LNCaP clone FGC (cell line): ENCODE measurements at regions not wholly inside any gene's neighbourhood (a gene's known extent, or its start where the extent isn't known, plus 50 kb on each side); places are given as distances from the start of the nearest gene placed in this dataset.

Experiments used
- DNase-seq: peaks from one replicate; pipeline ENCODE4 v3.0.0-alpha.2; 2011; ENCODE audit warnings: low read depth
- H3K4me3 ChIP-seq: 2 replicates; pipeline ENCODE4 v1.5.1; 2011; ENCODE audit warnings: mild to moderate bottlenecking, low read depth, low read length, control low read depth
- CTCF ChIP-seq: IDR thresholded peaks from 2 replicates; pipeline ENCODE4 v1.5.1; 2012; ENCODE audit warnings: mild to moderate bottlenecking; ENCODE audit not compliant: control insufficient read depth, insufficient read depth; ENCODE audit errors: extremely low read depth

- no peak for DNase-seq
These were observed 185.9 kb downstream of the MTX2 start for GRCh38 chr2:176454893-176455815.

GRCh38 chr2:176455816-176456291 is 186.6 kb downstream of the MTX2 start:
- no peak overlapping the region for H3K4me3 ChIP-seq
- no peak for TF ChIP-seq CTCF
- DNase-seq: no peak

More at GRCh38 chr2:176454893-176455815, 185.9 kb downstream of the MTX2 start:
- H3K4me3 ChIP-seq: no peak overlapping the region
- peak; percentile 71 for TF ChIP-seq CTCF

- no peak overlapping the region for H3K4me3 ChIP-seq
- TF ChIP-seq CTCF: no peak
- DNase-seq: no peak
These were observed 188.2 kb downstream of the MTX2 start for GRCh38 chr2:176457481-176457880.

- no peak for TF ChIP-seq CTCF
- no peak overlapping the region for H3K4me3 ChIP-seq
- DNase-seq: no peak
These were observed 192.0 kb downstream of the MTX2 start for GRCh38 chr2:176461098-176461808.

GRCh38 chr2:176461809-176462670 is 192.8 kb downstream of the MTX2 start:
- TF ChIP-seq CTCF: no peak

GRCh38 chr2:176463546-176463945 is 194.3 kb downstream of the MTX2 start:
- no peak overlapping the region for H3K4me3 ChIP-seq
- TF ChIP-seq CTCF: no peak
- DNase-seq: no peak

More at GRCh38 chr2:176461809-176462670, 192.8 kb downstream of the MTX2 start:
- DNase-seq: peak; percentile 76
- no peak overlapping the region for H3K4me3 ChIP-seq
